IgD-negative memory B cell (primary cell): ENCODE measurements at regions not wholly inside any gene's neighbourhood (a gene's known extent, or its start where the extent isn't known, plus 50 kb on each side); places are given as distances from the start of the nearest gene placed in this dataset.
"Not testable (repeated sequence)": the region's sequence is repeated elsewhere in the genome, so short reads cannot be mapped to it uniquely, and the experiment has no call there.

Experiments used
- H3K27ac Mint-ChIP-seq, 3 donors: one replicate each; pipeline ENCODE4 v1.8.0; 2020 to 2022; ENCODE audit warnings: mild to moderate bottlenecking in 3 of 3, mixed read lengths in 3 of 3, moderate library complexity in 1 of 3
- H3K27me3 Mint-ChIP-seq: one replicate; pipeline ENCODE4 v1.8.0; 2021; ENCODE audit warnings: mixed read lengths
- H3K36me3 Mint-ChIP-seq: one replicate; pipeline ENCODE4 v1.8.0; 2020; ENCODE audit warnings: mild to moderate bottlenecking, mixed read lengths
- H3K4me1 Mint-ChIP-seq, 3 donors: one replicate each; pipeline ENCODE4 v1.8.0; 2020 to 2022; ENCODE audit warnings: mixed read lengths in 3 of 3, mild to moderate bottlenecking in 1 of 3
- H3K4me3 Mint-ChIP-seq, 4 donors: one replicate each; pipeline ENCODE4 v1.8.0; 2020 to 2022; ENCODE audit warnings: mild to moderate bottlenecking in 4 of 4, mixed read lengths in 4 of 4, moderate library complexity in 3 of 4
- H3K9me3 Mint-ChIP-seq, 3 donors: one replicate each; pipeline ENCODE4 v1.8.0; 2020 to 2021; ENCODE audit warnings: mixed read lengths in 3 of 3, mild to moderate bottlenecking in 1 of 3

- Mint-ChIP-seq H3K4me3 (no peak overlapping the region), H3K27me3 (no peaks in the 10 kb centered on the region), H3K36me3 (no peaks in the 10 kb centered on the region), H3K27ac (no peak overlapping the region), H3K9me3 (no peaks in the 10 kb centered on the region), H3K4me1 (no peaks in the 10 kb centered on the region)
Observed at GRCh38 chrX:14361435-14361834, 167.9 kb upstream of the GLRA2 start.

- no peaks in the 10 kb centered on the region for H3K36me3 Mint-ChIP-seq
Observed at GRCh38 chrX:14359727-14360126, 169.6 kb upstream of the GLRA2 start.

GRCh38 chrX:14359316-14359715, 170.0 kb upstream of the GLRA2 start:
- Mint-ChIP-seq H3K36me3 (no peaks in the 10 kb centered on the region), H3K27ac (no peak overlapping the region), H3K4me1 (no peaks in the 10 kb centered on the region), H3K27me3 (no peaks in the 10 kb centered on the region), H3K4me3 (no peak overlapping the region), H3K9me3 (no peaks in the 10 kb centered on the region)

More at GRCh38 chrX:14359727-14360126, 169.6 kb upstream of the GLRA2 start:
- Mint-ChIP-seq H3K27ac (no peak overlapping the region), H3K27me3 (no peaks in the 10 kb centered on the region), H3K4me3 (no peak overlapping the region), H3K4me1 (no peaks in the 10 kb centered on the region), H3K9me3 (no peaks in the 10 kb centered on the region)

- Mint-ChIP-seq H3K4me1 (no peaks in the 10 kb centered on the region), H3K27ac (no peak overlapping the region), H3K4me3 (no peak overlapping the region), H3K36me3 (no peaks in the 10 kb centered on the region), H3K9me3 (peaks cover 0 to 3% (median 0%) of the 10 kb centered on the region in 3 donors), H3K27me3 (no peaks in the 10 kb centered on the region)
Observed at GRCh38 chrX:14357314-14357713, 172.0 kb upstream of the GLRA2 start.

GRCh38 chrX:14356401-14356800, 172.9 kb upstream of the GLRA2 start:
- peaks cover 0 to 3% (median 0%) of the 10 kb centered on the region in 3 donors for H3K9me3 Mint-ChIP-seq
- no peaks in the 10 kb centered on the region for H3K36me3 Mint-ChIP-seq
- no peak overlapping the region for H3K4me3 Mint-ChIP-seq
- no peak overlapping the region for H3K27ac Mint-ChIP-seq
- H3K27me3 Mint-ChIP-seq: no peaks in the 10 kb centered on the region
- no peaks in the 10 kb centered on the region for H3K4me1 Mint-ChIP-seq

GRCh38 chrX:14355556-14355955, 173.8 kb upstream of the GLRA2 start:
- H3K4me3 Mint-ChIP-seq: no peak overlapping the region
- H3K36me3 Mint-ChIP-seq: no peaks in the 10 kb centered on the region
- peaks cover 0 to 5% (median 3%) of the 10 kb centered on the region in 3 donors for H3K9me3 Mint-ChIP-seq
- no peaks in the 10 kb centered on the region for H3K4me1 Mint-ChIP-seq
- no peak overlapping the region for H3K27ac Mint-ChIP-seq
- H3K27me3 Mint-ChIP-seq: no peaks in the 10 kb centered on the region

GRCh38 chrX:14354521-14354920, 174.8 kb upstream of the GLRA2 start:
- Mint-ChIP-seq H3K36me3 (no peaks in the 10 kb centered on the region), H3K4me3 (no peak overlapping the region), H3K27me3 (no peaks in the 10 kb centered on the region), H3K27ac (no peak overlapping the region), H3K4me1 (no peaks in the 10 kb centered on the region), H3K9me3 (peaks cover under 1 to 7% (median 6%) of the 10 kb centered on the region in 3 donors)

GRCh38 chrX:14352511-14352910, 176.8 kb upstream of the GLRA2 start:
- no peaks in the 10 kb centered on the region for H3K36me3 Mint-ChIP-seq
- peaks cover 4% of the 10 kb centered on the region for H3K27me3 Mint-ChIP-seq
- H3K9me3 Mint-ChIP-seq: peaks cover 4 to 7% (median 6%) of the 10 kb centered on the region in 3 donors
- H3K27ac Mint-ChIP-seq: no peak overlapping the region
- no peak overlapping the region for H3K4me3 Mint-ChIP-seq
- no peaks in the 10 kb centered on the region for H3K4me1 Mint-ChIP-seq

- no peaks in the 10 kb centered on the region for H3K4me1 Mint-ChIP-seq
- peaks cover 4% of the 10 kb centered on the region for H3K27me3 Mint-ChIP-seq
- peaks cover 4 to 7% (median 6%) of the 10 kb centered on the region in 3 donors for H3K9me3 Mint-ChIP-seq
- peak overlapping the region in 1 of 4 donors; percentile 38 for H3K4me3 Mint-ChIP-seq
- no peak overlapping the region for H3K27ac Mint-ChIP-seq
- H3K36me3 Mint-ChIP-seq: no peaks in the 10 kb centered on the region
Observed at GRCh38 chrX:14351611-14352303, 177.6 kb upstream of the GLRA2 start.

GRCh38 chrX:14347523-14347922, 181.8 kb upstream of the GLRA2 start:
- Mint-ChIP-seq H3K4me3 (no peak overlapping the region), H3K27ac (no peak overlapping the region), H3K27me3 (peaks cover 4% of the 10 kb centered on the region), H3K4me1 (no peaks in the 10 kb centered on the region), H3K36me3 (no peaks in the 10 kb centered on the region), H3K9me3 (peaks cover 8 to 11% (median 9%) of the 10 kb centered on the region in 3 donors)

GRCh38 chrX:14344172-14344940, 185.0 kb upstream of the GLRA2 start:
- Mint-ChIP-seq H3K27ac (no peak overlapping the region), H3K4me3 (no peak overlapping the region), H3K27me3 (peaks cover 3% of the 10 kb centered on the region), H3K9me3 (peaks cover 4 to 7% (median 5%) of the 10 kb centered on the region in 3 donors), H3K4me1 (no peaks in the 10 kb centered on the region), H3K36me3 (no peaks in the 10 kb centered on the region)

- Mint-ChIP-seq H3K4me1 (no peaks in the 10 kb centered on the region), H3K36me3 (no peaks in the 10 kb centered on the region), H3K9me3 (peaks cover 3 to 7% (median 4%) of the 10 kb centered on the region in 3 donors), H3K4me3 (no peak overlapping the region), H3K27me3 (no peaks in the 10 kb centered on the region), H3K27ac (no peak overlapping the region)
Observed at GRCh38 chrX:14309431-14309830, 219.9 kb upstream of the GLRA2 start.

- not testable (repeated sequence) for H3K36me3 Mint-ChIP-seq, H3K27ac Mint-ChIP-seq
Observed at GRCh38 chrX:14308976-14309375, 220.4 kb upstream of the GLRA2 start.

GRCh38 chrX:14303891-14304290, 225.4 kb upstream of the GLRA2 start:
- no peaks in the 10 kb centered on the region for H3K36me3 Mint-ChIP-seq
- H3K4me3 Mint-ChIP-seq: no peak overlapping the region
- H3K9me3 Mint-ChIP-seq: no peaks in the 10 kb centered on the region
- H3K27me3 Mint-ChIP-seq: no peaks in the 10 kb centered on the region
- no peak overlapping the region for H3K27ac Mint-ChIP-seq
- no peaks in the 10 kb centered on the region for H3K4me1 Mint-ChIP-seq

More at GRCh38 chrX:14308976-14309375, 220.4 kb upstream of the GLRA2 start:
- H3K9me3 Mint-ChIP-seq, H3K4me1 Mint-ChIP-seq, H3K4me3 Mint-ChIP-seq, H3K27me3 Mint-ChIP-seq: not testable (repeated sequence)

GRCh38 chrX:14302561-14302960, 226.8 kb upstream of the GLRA2 start:
- H3K27ac Mint-ChIP-seq, H3K9me3 Mint-ChIP-seq, H3K4me3 Mint-ChIP-seq, H3K27me3 Mint-ChIP-seq, H3K4me1 Mint-ChIP-seq, H3K36me3 Mint-ChIP-seq: not testable (repeated sequence)

GRCh38 chrX:14300376-14300775, 229.0 kb upstream of the GLRA2 start:
- Mint-ChIP-seq H3K27ac (no peak overlapping the region), H3K9me3 (no peaks in the 10 kb centered on the region), H3K36me3 (no peaks in the 10 kb centered on the region), H3K4me3 (no peak overlapping the region), H3K27me3 (no peaks in the 10 kb centered on the region), H3K4me1 (no peaks in the 10 kb centered on the region)
